ENCODE measurements at regions not wholly inside any gene's neighbourhood (a gene's known extent, or its start where the extent isn't known, plus 50 kb on each side); places are given as distances from the start of the nearest gene placed in this dataset.
A peak's percentile ranks its signal among the peaks of the same experiment; 100 is the strongest.
"Not testable (repeated sequence)": the region's sequence is repeated elsewhere in the genome, so short reads cannot be mapped to it uniquely, and the experiment has no call there.

GRCh38 chr6:71056656-71057055 lies 99.8 kb upstream of the B3GAT2 start:
- no peak for DNase-seq

GRCh38 chr6:71066153-71066552 lies 109.3 kb upstream of the B3GAT2 start:
- DNase-seq, result no peak

GRCh38 chr6:71067816-71068215 lies 111.0 kb upstream of the B3GAT2 start:
- DNase-seq, result no peak

- no peak for DNase-seq
These were observed 115.6 kb upstream of the B3GAT2 start for GRCh38 chr6:71072508-71072907.

GRCh38 chr6:71077655-71078054 lies 120.8 kb upstream of the B3GAT2 start:
- no peak for DNase-seq

GRCh38 chr6:71079677-71080076 lies 122.8 kb upstream of the B3GAT2 start:
- DNase-seq, result no peak

GRCh38 chr6:71080133-71080532 lies 123.3 kb upstream of the B3GAT2 start:
- no peak for DNase-seq

- no peak for DNase-seq
These were observed 124.0 kb upstream of the B3GAT2 start for GRCh38 chr6:71080826-71081225.

- no peak for DNase-seq
These were observed 125.3 kb upstream of the B3GAT2 start for GRCh38 chr6:71082033-71082650.

- no peak for DNase-seq
These were observed 126.5 kb upstream of the B3GAT2 start for GRCh38 chr6:71083308-71083820.

GRCh38 chr6:71088166-71088565 lies 131.3 kb upstream of the B3GAT2 start:
- DNase-seq, result no peak

- DNase-seq, result no peak
These were observed 133.4 kb upstream of the B3GAT2 start for GRCh38 chr6:71090217-71090616.

- DNase-seq, result no peak
These were observed 134.3 kb upstream of the B3GAT2 start for GRCh38 chr6:71091167-71091566.

- no peak for DNase-seq
These were observed 135.1 kb upstream of the B3GAT2 start for GRCh38 chr6:71091956-71092355.

- DNase-seq, result not testable (repeated sequence)
These were observed 140.4 kb upstream of the B3GAT2 start for GRCh38 chr6:71097264-71097663.

- no peak for DNase-seq
These were observed 142.8 kb upstream of the B3GAT2 start for GRCh38 chr6:71099649-71100048.

GRCh38 chr6:71103130-71103529 lies 146.3 kb upstream of the B3GAT2 start:
- no peak for DNase-seq

GRCh38 chr6:71103641-71104040 lies 146.8 kb upstream of the B3GAT2 start:
- DNase-seq, result no peak

GRCh38 chr6:71106276-71106675 lies 149.4 kb upstream of the B3GAT2 start:
- DNase-seq, result no peak

- DNase-seq, result peak; percentile 50 to 65
These were observed 151.1 kb upstream of the B3GAT2 start for GRCh38 chr6:71107911-71108420.

GRCh38 chr6:71114544-71114943 lies 157.7 kb upstream of the B3GAT2 start:
- no peak for DNase-seq

GRCh38 chr6:71114986-71115385 lies 158.1 kb upstream of the B3GAT2 start:
- DNase-seq, result no peak

GRCh38 chr6:71119560-71119959 lies 162.7 kb upstream of the B3GAT2 start:
- DNase-seq, result no peak

- DNase-seq, result no peak
These were observed 165.6 kb upstream of the OGFRL1 start for GRCh38 chr6:71123051-71123450.

- DNase-seq, result no peak
These were observed 164.3 kb upstream of the OGFRL1 start for GRCh38 chr6:71124340-71124739.

Data from SHP77 (cell line).